Endothelial cell of umbilical vein (primary cell): ENCODE measurements at regions not wholly inside any gene's neighbourhood (a gene's known extent, or its start where the extent isn't known, plus 50 kb on each side); places are given as distances from the start of the nearest gene placed in this dataset.

Experiments used
- CTCF ChIP-seq, 2 donors: IDR thresholded peaks; 1 replicate in 1 of 2; 2 replicates in 1 of 2; pipeline ENCODE4 v1.5.1; 2011; ENCODE audit warnings: low read length in 2 of 2, mild to moderate bottlenecking in 2 of 2, moderate library complexity in 2 of 2, control low read depth in 1 of 2, inconsistent platforms in 1 of 2, low read depth in 1 of 2; ENCODE audit not compliant: insufficient read depth in 1 of 2; ENCODE audit errors: extremely low read depth in 1 of 2
- EZH2 ChIP-seq: IDR thresholded peaks from 2 replicates; pipeline ENCODE4 v1.6.1; 2012; ENCODE audit warnings: borderline replicate concordance, low read depth, mild to moderate bottlenecking, moderate library complexity, low read length, inconsistent platforms; ENCODE audit not compliant: severe bottlenecking
- POLR2A ChIP-seq: IDR thresholded peaks from 2 replicates; pipeline ENCODE4 v1.6.1; 2012; ENCODE audit warnings: low read depth, mild to moderate bottlenecking, control low read depth, low read length
- POLR2AphosphoS5 ChIP-seq: IDR thresholded peaks from 2 replicates; pipeline ENCODE4 v1.6.1; 2012; ENCODE audit warnings: low read depth, mild to moderate bottlenecking, control low read depth, low read length, moderate library complexity; ENCODE audit not compliant: insufficient read depth

GRCh38 chr1:93775224-93775623 lies 93.6 kb upstream of the BCAR3 start:
- TF ChIP-seq CTCF (IDR thresholded peaks at IDR 0.05; ENCODE audit: extremely low read depth in 1 of 2, insufficient read depth in 1 of 2, low read depth in 1 of 2, low read length in 2 of 2) (no peak), POLR2AphosphoS5 (no peak), EZH2 (no peak), POLR2A (no peak)
